ENCODE measurements at regions not wholly inside any gene's neighbourhood (a gene's known extent, or its start where the extent isn't known, plus 50 kb on each side); places are given as distances from the start of the nearest gene placed in this dataset.
"Not testable (repeated sequence)": the region's sequence is repeated elsewhere in the genome, so short reads cannot be mapped to it uniquely, and the experiment has no call there.

GRCh38 chr7:20839196-20839735, 52.6 kb upstream of the SP8 start:
- in situ Hi-C loops (cut with HindIII; ENCODE audit: low sequenced_read_pairs) = no loop called here
- DNase-seq (ENCODE audit: low spot score) = no peak

DNA sequence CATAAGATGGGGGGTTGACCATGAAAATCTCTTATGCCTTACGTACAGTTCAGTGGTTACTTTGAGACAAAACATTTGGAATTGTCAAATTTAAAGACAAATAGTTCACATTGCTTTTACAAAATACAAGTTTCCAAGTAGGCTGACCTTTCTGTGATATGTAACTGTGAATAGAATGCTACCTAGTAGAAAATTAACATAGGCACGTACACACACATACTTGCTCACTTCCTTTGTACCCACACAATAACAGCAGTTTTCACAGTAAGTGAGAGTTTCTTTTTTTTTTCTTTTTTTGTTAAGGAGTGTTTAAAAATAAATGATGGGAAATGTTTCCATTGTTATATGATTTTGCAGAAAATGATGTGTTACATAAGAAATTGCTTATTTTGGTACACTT, 53.3 kb upstream of the SP8 start:
- DNase-seq (ENCODE audit: low spot score) = no peak
- in situ Hi-C loops (cut with HindIII; ENCODE audit: low sequenced_read_pairs) = no loop called here

DNA sequence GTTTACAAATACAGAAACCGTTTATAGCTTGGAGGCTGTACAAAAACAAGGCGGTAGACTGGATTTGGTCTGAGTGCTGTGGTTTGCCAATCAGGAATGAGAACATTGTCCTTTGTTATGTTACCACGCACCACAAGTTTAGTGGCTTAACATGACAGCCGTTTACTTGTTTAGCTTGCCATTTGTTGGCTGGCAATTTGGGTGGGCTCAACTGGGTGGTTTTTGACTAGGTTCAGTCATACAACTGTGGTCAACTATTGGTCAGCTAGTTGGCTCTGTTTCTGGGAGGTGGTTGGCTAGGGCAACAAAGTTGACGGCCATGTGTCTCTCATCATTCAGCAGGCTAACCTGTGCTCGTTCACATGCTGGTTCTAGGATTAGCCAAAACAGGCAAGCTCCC, 60.1 kb upstream of the SP8 start:
- in situ Hi-C loops (cut with HindIII; ENCODE audit: low sequenced_read_pairs) = no loop called here
- DNase-seq (ENCODE audit: low spot score) = no peak

DNA sequence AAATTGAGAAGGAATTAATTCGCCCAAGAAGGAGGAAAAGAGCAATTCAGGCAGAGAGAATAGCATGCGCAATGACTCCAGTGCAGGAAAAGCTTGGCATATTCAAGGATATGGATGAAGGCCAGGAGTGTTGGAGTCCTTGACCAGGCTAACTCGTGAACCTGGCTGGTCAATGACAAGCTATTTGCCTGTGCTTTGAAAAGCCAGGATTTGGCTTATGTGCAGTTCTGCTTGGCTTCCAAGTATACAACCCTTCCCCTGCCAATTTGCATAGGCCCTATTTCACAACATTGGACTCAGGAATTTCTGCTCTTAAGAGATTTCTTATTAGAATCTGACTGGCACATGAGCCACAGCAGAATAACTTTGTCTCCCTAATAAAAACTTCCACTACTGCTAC, 72.3 kb upstream of the SP8 start:
- in situ Hi-C loops (cut with HindIII; ENCODE audit: low sequenced_read_pairs) = no loop called here
- peak; percentile 5 for DNase-seq (ENCODE audit: low spot score)

DNA sequence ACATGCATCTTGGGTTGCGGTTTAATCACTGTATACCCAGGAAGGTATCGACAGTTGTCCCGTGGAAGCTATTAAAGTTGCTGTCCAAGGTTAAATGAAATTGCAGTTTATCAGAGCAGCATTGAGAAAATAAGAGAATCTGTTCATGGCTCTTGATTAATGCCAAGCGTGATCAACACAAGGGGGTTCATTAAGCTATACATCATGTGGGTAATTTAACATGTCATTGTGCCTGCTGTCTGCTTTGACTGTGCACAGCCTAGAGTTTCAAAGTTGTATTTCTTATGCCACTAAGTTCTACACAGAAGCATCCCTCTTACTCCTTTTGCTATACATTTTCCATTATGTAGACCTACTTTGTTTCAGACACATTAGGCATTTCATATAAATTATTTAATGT, 74.8 kb upstream of the SP8 start:
- DNase-seq (ENCODE audit: low spot score) = no peak
- in situ Hi-C loops (cut with HindIII; ENCODE audit: low sequenced_read_pairs) = no loop called here

GRCh38 chr7:20862554-20862953, 75.9 kb upstream of the SP8 start:
- DNase-seq (ENCODE audit: low spot score) = no peak
- in situ Hi-C loops (cut with HindIII; ENCODE audit: low sequenced_read_pairs) = no loop called here

DNA sequence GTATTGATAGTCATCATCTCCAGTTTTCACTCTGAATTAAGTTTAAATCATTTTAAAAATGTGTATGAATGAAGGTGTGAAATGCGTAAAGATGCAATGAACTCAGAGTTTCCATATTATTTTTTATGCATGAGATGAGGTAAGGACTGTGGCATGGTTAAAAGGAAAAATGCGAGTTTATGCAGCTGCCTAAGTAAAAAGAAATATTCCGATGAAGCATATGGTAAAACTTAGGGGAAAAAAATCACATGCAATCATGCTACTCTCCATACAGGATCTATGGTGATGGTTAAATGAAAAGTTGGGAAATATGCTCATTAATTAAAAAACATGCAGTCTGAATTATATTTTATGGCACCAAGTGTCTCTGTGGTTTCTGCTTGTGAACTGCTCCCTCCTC, 77.5 kb upstream of the SP8 start:
- in situ Hi-C loops (cut with HindIII; ENCODE audit: low sequenced_read_pairs) = no loop called here
- no peak for DNase-seq (ENCODE audit: low spot score)

- in situ Hi-C loops (cut with HindIII; ENCODE audit: low sequenced_read_pairs) = no loop called here
- DNase-seq (ENCODE audit: low spot score) = no peak
These were observed 79.0 kb upstream of the SP8 start for GRCh38 chr7:20865684-20866083.

DNA sequence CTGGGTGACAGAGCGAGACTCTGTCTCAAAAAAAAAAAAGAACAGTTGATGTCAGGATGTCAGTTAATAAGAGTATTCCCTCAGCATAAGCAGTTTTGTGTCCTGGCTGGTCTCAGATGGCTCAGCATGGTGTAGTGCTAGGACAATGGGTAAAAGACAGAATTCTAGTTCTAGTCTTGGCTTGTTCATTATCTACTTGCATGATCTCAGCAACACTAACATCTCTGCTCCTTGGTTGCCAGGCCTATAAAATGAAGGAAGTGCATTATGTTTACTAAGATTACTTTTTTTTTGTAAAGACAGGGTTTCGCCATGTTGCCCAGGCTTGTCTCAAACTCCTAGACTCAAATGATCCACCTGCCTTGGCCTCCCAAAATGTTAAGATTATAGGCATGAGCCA, 84.3 kb upstream of the SP8 start:
- in situ Hi-C loops (cut with HindIII; ENCODE audit: low sequenced_read_pairs) = no loop called here
- no peak for DNase-seq (ENCODE audit: low spot score)

- in situ Hi-C loops (cut with HindIII; ENCODE audit: low sequenced_read_pairs) = no loop called here
- no peak for DNase-seq (ENCODE audit: low spot score)
These were observed 106.1 kb upstream of the SP8 start for GRCh38 chr7:20892776-20893175.

GRCh38 chr7:20894806-20895205, 108.1 kb upstream of the SP8 start:
- no peak for DNase-seq (ENCODE audit: low spot score)
- in situ Hi-C loops (cut with HindIII; ENCODE audit: low sequenced_read_pairs) = no loop called here

DNA sequence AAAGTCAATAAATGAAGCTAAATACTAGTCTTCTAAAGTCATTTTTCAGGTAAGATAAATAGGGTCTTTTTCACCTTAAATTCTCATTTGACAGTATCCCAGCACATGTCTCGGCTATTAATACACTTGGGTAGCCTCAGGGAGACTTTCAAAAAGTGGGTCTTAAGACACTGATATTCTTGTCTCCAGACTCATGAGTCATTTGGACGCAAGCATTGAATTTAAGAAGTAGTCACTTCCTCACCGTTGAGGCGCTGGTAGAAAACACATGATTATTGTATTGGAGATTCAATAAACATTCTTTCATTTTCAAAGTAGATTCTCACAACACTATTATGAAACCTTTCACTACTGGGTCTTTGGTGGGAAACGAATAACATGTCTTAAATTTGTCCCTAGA, 108.9 kb upstream of the SP8 start:
- DNase-seq (ENCODE audit: low spot score) = no peak
- in situ Hi-C loops (cut with HindIII; ENCODE audit: low sequenced_read_pairs) = no loop called here

DNA sequence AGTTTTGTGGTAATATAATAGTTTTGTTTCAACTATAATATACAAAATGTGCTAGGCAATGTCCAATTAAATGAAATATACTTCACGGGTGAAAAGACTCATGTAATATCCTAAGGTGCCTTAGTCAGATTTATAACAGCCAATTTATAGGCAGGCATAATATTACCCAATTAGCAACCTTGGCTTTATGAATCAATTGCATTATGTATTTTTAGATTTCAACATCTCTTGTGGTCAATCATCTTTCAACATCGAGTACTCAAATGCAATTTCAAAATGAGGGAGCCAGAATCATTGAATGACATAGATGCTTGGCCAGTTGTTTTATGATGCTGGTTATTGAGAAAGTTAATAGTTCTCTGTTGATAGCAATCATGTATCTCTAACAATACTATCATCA, 110.3 kb upstream of the SP8 start:
- in situ Hi-C loops (cut with HindIII; ENCODE audit: low sequenced_read_pairs) = no loop called here
- DNase-seq (ENCODE audit: low spot score) = no peak

DNA sequence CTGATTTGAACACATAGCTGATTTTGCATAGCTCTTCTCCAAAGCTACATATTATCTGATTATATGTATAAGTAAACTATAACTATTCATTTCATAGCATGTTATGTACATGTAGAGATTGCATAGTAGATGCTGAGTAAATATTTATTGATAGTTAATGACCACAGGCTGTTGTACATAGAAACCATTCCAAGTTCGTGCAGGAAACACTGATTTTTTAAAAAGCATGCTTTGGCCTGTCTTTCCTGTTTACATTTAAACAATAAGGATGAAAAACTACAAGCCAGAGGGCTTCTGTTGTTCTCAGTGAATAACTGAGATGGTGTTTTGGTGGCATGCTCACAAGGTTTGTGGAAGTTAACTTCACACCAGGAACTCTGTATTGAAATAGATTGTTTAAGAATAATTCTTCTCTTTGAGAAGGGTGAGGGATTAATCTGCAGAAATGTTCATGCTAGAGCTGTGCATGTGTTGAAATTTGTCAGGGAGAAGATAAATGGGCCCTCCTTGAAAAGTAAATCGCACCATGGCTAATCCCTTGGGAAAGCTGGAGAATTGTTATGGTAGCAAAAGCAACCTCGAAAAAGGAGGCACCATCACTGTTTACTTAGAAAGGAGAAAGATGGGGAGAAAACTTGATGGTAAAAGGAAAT, 120.2 kb upstream of the SP8 start:
- in situ Hi-C loops (cut with HindIII; ENCODE audit: low sequenced_read_pairs) = no loop called here
- DNase-seq (ENCODE audit: low spot score) = no peak

DNA sequence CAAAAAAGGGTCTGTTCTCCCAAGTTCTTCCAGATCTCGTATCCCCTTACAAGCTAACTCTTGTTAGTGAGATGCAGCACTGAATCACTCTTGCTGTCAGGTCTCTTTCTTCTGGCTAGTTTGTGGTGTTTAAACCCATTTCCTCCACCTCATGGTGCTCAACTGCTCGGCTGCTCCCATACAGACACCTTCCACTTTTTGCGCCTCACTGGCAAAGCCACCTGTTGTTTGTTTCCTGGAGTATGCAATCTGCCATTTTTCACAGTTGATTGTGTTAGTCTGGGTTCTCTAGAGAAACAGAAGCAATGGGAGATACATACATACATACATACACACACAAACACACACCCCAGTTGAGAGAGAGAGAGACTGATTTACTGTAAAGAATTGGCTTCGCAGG, 124.4 kb upstream of the SP8 start:
- in situ Hi-C loops (cut with HindIII; ENCODE audit: low sequenced_read_pairs) = no loop called here

DNA sequence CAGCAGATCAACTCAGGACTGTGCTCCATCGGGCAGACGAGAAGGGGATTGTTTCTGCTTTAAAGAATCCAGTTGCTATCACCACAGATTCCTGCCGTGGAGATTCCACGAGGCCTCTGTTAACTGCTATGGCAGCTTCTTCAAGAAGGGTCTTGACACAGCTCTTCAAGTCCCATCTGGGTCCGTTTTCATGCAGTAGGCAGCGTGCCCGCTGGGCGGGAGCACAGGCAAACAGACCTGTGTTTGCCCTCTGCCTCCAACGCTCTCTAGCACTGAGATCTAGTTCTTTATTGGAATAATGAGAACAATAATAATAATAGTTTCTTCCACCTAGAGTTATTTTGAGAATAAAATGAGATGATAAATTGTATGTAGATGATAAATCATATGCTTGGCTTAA, 127.2 kb upstream of the SP8 start:
- in situ Hi-C loops (cut with HindIII; ENCODE audit: low sequenced_read_pairs) = no loop called here
- DNase-seq (ENCODE audit: low spot score) = no peak

More for the DNA sequence above, 124.4 kb upstream of the SP8 start:
- DNase-seq (ENCODE audit: low spot score) = no peak

- DNase-seq (ENCODE audit: low spot score) = no peak
- in situ Hi-C loops (cut with HindIII; ENCODE audit: low sequenced_read_pairs) = no loop called here
These were observed 129.6 kb upstream of the SP8 start for GRCh38 chr7:20916311-20916710.

DNA sequence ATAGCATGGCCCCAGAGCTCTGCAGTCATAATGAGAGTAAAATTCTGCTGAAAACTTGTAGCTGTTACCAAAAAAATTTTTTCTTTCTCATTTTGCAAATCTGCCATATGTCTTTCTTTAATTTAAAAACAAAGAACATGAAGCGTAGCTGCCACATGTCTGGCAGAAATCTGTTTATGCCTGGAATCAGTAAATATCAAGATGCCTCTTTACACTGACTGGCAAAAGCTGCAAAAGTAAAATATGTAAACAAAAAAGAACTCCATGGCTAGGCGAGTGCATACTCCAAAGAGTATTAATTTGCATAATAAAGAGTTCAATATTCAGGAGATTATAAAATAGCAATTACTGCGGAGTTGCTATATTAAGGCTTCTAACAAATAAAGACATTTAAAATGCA, 130.9 kb upstream of the SP8 start:
- in situ Hi-C loops (cut with HindIII; ENCODE audit: low sequenced_read_pairs) = no loop called here
- DNase-seq (ENCODE audit: low spot score) = no peak

DNA sequence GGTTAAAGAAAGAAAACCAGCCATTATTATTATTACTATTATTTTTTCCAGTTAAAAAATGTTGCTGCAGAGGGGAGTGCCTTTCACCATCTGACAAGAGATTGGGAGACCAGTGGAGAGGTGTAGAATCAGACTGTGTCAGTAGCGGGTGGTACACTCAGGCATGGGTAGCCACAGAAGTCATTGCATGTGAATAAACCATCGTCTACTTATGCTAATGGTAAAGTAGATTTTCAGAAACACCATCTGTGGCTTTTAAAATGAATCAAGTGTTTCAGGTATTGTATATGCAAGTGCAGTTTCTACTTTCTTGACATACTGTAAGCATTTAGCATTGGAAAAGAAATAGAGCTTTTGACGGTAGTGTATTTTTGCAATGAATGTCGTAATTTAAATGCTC, 131.5 kb upstream of the SP8 start:
- in situ Hi-C loops (cut with HindIII; ENCODE audit: low sequenced_read_pairs) = no loop called here
- DNase-seq (ENCODE audit: low spot score) = no peak

DNA sequence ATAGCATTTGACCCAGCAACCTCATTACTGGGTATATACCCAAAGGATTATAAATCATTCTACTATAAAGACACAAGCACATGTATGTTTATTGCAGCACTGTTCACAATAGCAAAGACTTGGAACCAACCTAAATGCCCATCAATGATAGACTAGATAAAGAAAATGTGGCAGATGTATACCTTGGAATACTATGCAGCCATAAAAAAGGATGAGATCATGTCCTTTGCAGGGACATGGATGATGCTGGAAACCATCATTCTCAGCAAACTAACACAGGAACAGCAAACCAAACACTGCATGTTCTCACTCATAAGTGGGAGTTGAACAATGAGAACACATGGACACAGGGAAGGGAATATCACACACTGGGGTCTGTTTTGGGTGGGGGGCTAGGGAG, 140.5 kb upstream of the SP8 start:
- not testable (repeated sequence) for DNase-seq (ENCODE audit: low spot score)

GRCh38 chr7:20927976-20928375, 141.3 kb upstream of the SP8 start:
- in situ Hi-C loops (cut with HindIII; ENCODE audit: low sequenced_read_pairs) = no loop called here
- no peak for DNase-seq (ENCODE audit: low spot score)

More for the DNA sequence above, 140.5 kb upstream of the SP8 start:
- in situ Hi-C loops (cut with HindIII; ENCODE audit: low sequenced_read_pairs) = not testable (repeated sequence)

- in situ Hi-C loops (cut with HindIII; ENCODE audit: low sequenced_read_pairs) = no loop called here
These were observed 142.5 kb upstream of the SP8 start for GRCh38 chr7:20929199-20929598.

More at GRCh38 chr7:20929199-20929598, 142.5 kb upstream of the SP8 start:
- DNase-seq (ENCODE audit: low spot score) = no peak
